Mesothelial cell of epicardium (in vitro differentiated cells): ENCODE measurements at regions not wholly inside any gene's neighbourhood (a gene's known extent, or its start where the extent isn't known, plus 50 kb on each side); places are given as distances from the start of the nearest gene placed in this dataset.

Experiments used
- DNase-seq, 2 experiments: peaks; one replicate each; pipeline ENCODE4 v3.0.0; 2021; ENCODE audit warnings: low spot score in 2 of 2; ENCODE audit not compliant: unreplicated experiment in 2 of 2
- H3K27ac Mint-ChIP-seq: 2 replicates; pipeline ENCODE4 v1.8.0; 2021; ENCODE audit warnings: mixed read lengths
- H3K27me3 Mint-ChIP-seq: 2 replicates; pipeline ENCODE4 v1.8.0; 2021; ENCODE audit warnings: low read depth, mixed read lengths
- H3K36me3 Mint-ChIP-seq: 2 replicates; pipeline ENCODE4 v1.8.0; 2021; ENCODE audit warnings: mixed read lengths
- H3K4me1 Mint-ChIP-seq: 2 replicates; pipeline ENCODE4 v1.8.0; 2021; ENCODE audit warnings: mixed read lengths
- H3K4me3 Mint-ChIP-seq: 2 replicates; pipeline ENCODE4 v1.8.0; 2021; ENCODE audit warnings: mild to moderate bottlenecking, moderate library complexity, mixed read lengths
- H3K9me3 Mint-ChIP-seq: 2 replicates; pipeline ENCODE4 v1.8.0; 2021; ENCODE audit warnings: mixed read lengths
- CTCF ChIP-seq: fragments of 200-600 bp; sonication (generic); IDR thresholded peaks from one replicate; pipeline ENCODE4 v1.5.0; 2021; ENCODE audit warnings: antibody characterized with exemption; ENCODE audit not compliant: unreplicated experiment

DNA sequence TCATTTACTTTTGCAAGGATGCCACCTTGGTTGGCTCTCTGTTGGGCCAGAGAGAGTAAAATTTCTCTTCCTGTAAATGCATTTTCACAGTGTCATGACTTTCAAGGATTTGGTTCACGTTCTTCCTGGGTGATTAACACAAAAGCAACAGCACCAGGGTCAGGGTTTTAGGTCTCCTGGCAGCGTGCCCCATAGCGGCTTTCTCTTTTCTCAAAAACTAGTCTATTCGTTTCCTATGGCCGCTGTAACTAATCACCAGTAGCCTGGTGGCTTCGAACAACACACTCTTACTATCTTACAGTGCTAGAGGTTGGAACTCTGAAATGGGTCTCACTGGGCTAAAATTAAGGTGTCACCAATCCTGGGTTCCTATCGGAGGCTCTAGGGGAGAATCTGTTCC, 56.3 kb upstream of the ACMSD start:
- H3K4me1 Mint-ChIP-seq, result peaks cover 8% of the 10 kb centered on the region
- no peak for TF ChIP-seq CTCF
- H3K4me3 Mint-ChIP-seq, result no peak overlapping the region
- H3K27me3 Mint-ChIP-seq, result peaks cover 3% of the 10 kb centered on the region
- no peak for DNase-seq
- peaks cover 4% of the 10 kb centered on the region for H3K9me3 Mint-ChIP-seq
- H3K27ac Mint-ChIP-seq, result no peak overlapping the region
- H3K36me3 Mint-ChIP-seq, result no peaks in the 10 kb centered on the region

- Mint-ChIP-seq H3K4me1 (peaks cover 6% of the 10 kb centered on the region), H3K27ac (no peak overlapping the region), H3K36me3 (no peaks in the 10 kb centered on the region), H3K27me3 (peaks cover 3% of the 10 kb centered on the region), H3K4me3 (no peak overlapping the region), H3K9me3 (peaks cover 4% of the 10 kb centered on the region)
- no peak for DNase-seq
- no peak for TF ChIP-seq CTCF
Measured at GRCh38 chr2:134782792-134783191, 55.6 kb upstream of the ACMSD start.

DNA sequence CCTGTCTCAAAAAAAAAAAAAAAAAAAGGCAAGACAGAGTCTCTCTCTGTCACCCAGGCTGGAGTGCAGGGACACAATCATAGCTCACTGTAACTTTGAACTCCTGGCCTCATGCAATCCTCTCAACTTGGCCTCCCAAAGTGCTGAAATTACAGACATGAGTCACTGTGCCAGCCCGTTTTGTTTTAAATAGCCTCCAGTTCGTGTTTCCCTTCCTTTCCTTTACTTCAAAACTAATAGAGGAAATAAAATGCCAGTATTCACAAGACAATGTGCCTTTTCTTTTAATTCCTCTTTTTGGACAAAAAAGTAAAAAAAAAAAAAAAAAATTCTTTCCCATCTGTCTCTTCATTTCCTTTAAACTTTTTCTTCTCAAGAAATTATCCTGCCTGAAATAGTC, 54.5 kb upstream of the ACMSD start:
- Mint-ChIP-seq H3K4me1 (peaks cover 5% of the 10 kb centered on the region), H3K4me3 (no peak overlapping the region), H3K27ac (no peak overlapping the region), H3K9me3 (peaks cover 4% of the 10 kb centered on the region), H3K27me3 (peaks cover 3% of the 10 kb centered on the region), H3K36me3 (no peaks in the 10 kb centered on the region)
- DNase-seq, result no peak
- TF ChIP-seq CTCF, result no peak

DNA sequence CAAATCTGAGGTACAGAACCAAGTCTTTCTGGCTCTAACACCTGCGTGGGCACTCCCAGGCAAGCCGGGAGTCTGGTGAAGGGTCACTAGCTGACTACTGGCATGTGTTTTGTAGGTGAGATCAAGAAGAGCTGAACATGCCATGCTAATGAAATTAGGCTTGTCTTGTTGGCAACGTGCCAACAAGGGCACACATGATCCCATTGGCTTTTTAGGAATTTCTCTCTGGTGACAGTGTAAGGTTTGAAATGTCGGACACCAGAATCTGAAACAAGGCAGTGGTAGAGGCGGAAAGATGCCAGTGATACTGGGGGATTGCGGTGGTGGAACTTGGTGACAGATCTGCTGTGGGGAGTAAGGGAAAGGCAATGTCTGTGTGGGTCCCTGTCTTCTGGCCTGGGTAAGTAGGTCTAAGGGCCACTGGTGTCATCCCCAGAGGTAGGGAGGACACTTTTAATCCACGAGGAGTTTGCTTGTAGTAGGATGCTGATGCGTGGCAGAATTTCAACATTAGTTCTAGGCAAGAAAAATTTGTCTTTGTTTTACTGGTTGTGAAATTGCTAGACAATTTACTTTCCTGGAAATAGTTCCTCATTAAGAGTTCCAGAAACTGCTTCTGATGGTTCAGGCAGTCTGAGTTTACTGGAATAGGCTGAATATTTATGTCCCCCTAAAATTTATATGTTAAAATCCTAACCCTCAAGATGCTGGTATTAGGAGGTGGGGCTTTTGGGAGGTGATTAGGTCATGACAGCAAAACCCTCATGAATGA, 52.6 kb upstream of the ACMSD start:
- Mint-ChIP-seq H3K9me3 (peaks cover 4% of the 10 kb centered on the region), H3K4me1 (peaks cover 5% of the 10 kb centered on the region), H3K27me3 (peaks cover 4% of the 10 kb centered on the region), H3K4me3 (no peak overlapping the region), H3K36me3 (no peaks in the 10 kb centered on the region), H3K27ac (no peak overlapping the region)
- no peak for TF ChIP-seq CTCF
- DNase-seq, result no peak

- Mint-ChIP-seq H3K27ac (no peak overlapping the region), H3K4me3 (no peak overlapping the region), H3K36me3 (no peaks in the 10 kb centered on the region), H3K27me3 (peaks cover 12% of the 10 kb centered on the region), H3K9me3 (peaks cover 4% of the 10 kb centered on the region), H3K4me1 (no peaks in the 10 kb centered on the region)
- no peak for TF ChIP-seq CTCF
- DNase-seq, result no peak
Measured at GRCh38 chr2:134788417-134788816, 50.0 kb upstream of the ACMSD start.
